SKM-1 (cell line): ENCODE measurements at regions not wholly inside any gene's neighbourhood (a gene's known extent, or its start where the extent isn't known, plus 50 kb on each side); places are given as distances from the start of the nearest gene placed in this dataset.
"Not testable (repeated sequence)": the region's sequence is repeated elsewhere in the genome, so short reads cannot be mapped to it uniquely, and the experiment has no call there.

ENCODE experiments used
- DNase-seq: peaks from one replicate; lab custom pipeline; 2025; ENCODE audit not compliant: unreplicated experiment; lab: John Stamatoyannopoulos, UW

- DNase-seq, result no peak
Observed at GRCh38 chr4:64216741-64217140, 192.5 kb downstream of the TECRL start.

DNA sequence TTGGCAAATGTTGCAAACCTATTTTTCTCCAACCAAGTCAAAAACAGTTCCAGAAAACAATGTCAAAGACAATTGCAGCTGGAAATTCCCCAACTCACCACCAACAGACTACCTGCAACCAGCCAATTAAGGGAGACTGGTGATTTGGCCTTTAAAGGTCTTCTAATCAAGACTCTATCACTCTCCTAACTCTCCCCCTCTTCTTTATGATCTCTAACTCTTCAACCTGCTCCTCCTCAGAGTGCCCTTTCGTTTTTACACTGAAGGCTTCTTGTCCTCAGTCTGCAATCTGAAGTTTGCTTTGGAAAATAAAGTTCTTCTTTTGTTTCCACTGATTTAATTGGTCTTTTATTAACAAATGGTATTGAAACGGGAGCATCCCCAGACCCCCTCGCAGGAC lies 203.9 kb downstream of the TECRL start:
- no peak for DNase-seq

DNA sequence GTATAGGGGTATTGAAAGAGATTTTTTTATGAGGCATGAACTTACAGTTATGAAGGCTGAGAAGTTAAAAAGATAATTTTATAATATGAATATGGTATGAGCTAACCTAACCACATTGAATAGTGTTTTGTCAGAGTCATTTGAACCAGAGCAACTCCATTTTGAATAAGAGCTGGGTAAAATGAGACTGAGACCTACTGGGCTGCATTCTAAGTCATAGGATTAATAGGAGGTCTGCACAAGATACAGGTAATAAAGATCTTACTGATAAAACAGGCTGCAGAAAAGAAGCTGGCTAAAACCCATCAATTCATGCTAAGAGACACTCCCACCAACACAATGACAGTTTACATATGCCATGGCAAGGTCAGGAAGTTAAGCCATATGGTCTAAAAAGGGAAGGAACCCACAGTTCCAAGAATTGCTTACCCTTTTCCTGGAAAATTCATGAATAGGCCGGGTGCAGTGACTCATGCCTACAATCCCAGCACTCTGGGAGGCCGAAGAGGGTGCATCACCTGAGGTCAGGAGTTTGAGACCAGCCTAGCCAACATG lies 209.2 kb downstream of the TECRL start:
- DNase-seq, result no peak

GRCh38 chr4:64195582-64195981 lies 213.7 kb downstream of the TECRL start:
- DNase-seq, result no peak

DNA sequence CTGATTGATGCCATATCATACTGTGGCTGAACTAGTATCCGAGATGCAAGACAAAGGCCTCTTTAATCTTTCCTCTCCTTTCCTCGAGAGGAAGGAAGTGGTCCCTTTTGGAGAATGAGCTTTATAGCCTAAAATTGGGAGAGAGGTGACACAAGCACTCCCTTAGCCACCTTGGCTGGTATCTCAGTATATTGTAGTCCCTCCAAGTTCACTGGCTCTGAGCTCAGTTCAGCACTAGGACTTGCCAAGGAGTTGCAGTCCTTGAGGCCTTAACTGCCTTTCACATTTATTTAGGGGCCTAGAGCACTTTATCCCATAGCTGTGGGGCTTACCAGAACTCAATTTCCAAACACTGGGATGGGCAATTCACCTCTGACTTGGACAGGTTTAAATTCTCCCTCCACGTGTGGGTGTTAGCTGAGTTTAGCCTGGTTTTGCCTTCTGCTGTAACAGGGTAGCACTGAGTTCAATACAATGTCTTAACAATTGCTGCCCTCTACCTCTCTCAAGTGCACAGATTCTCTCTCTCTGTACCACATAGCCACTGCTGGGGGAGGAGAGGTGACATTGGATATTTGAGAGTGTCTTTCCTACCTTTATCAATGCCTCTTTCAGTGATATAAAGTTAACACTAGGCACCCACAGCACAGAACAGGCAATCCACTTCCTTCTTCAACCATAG lies 216.4 kb downstream of the TECRL start:
- DNase-seq, result no peak

DNA sequence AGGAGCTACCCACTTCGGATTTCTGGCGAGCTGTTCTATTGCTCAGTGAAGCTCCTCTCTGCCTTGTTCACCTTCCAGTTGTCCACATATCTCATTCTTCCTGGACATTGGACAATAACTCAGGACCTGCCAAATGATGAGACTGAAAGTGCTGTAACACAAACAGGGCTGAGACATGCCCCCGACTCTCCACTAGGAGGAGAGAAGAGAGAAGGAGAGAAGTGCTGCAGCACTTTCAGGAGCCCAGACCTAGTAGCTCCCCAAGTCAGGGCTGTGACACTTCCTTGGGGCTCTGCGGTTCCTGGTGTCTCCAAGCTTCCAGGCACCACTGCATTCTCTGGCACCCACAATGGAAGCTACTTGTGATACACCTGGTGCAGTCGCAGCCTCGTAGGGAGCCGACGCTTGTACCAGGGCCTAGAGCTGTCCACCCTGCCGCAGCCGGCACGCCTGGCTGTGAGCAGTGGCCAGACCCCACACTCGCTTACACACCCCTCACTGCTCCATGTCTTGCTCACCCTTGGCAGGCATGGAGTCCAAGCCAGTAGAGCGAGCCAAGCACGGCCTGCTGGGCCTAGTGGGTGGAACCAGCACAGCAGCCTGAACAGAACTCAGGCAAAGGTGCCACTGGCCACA lies 234.9 kb downstream of the TECRL start:
- no peak for DNase-seq

DNA sequence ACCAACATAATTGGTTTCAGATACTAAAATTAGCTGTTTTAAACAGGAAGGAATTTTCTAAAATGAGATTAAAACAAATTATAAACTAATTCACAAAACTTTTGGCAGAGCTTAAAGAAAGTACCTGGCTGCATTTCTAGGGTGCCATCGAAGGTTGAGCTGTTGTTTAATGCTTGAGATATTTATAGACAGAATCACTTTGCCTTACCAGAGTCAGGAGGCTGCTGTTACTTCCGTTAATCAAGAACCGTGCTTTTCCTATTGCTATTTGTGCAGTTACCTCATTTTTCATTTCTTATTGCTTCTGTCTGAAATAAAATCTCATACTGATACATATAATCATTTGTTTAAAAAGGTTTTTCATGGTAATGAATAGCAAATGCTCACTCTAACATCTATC lies 242.9 kb downstream of the TECRL start:
- no peak for DNase-seq

DNA sequence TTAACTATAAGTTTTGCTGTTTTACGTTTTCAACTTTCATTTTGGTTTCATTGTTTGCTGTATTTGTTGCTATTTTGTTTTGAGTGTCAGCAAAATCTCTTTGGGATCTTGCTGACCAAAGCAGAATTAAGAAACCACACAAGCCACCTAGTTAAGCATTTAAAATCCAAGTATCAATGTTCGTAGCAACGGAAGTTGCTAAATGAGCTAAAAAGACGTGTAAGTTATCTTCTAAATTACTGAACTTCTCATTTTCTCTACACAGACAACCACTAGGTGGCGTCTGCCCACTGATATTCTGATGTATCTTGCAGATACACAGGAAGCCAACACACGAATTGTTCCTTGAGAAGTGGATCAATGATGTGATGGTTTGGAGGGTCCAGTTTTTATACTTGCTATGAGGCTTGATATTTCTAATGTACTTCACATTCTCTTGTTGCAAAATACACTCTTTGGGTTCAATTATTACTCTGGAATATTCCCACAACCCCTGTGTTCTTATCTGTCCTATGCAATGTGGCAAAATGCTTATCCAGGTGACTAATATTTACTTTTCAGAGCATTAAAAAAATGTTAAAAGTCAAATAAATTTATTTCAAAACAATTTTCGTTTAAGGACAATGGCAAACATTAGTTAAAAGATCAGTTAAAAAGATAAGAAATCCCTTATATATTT lies 250.5 kb downstream of the TECRL start:
- DNase-seq, result peak; percentile 34

DNA sequence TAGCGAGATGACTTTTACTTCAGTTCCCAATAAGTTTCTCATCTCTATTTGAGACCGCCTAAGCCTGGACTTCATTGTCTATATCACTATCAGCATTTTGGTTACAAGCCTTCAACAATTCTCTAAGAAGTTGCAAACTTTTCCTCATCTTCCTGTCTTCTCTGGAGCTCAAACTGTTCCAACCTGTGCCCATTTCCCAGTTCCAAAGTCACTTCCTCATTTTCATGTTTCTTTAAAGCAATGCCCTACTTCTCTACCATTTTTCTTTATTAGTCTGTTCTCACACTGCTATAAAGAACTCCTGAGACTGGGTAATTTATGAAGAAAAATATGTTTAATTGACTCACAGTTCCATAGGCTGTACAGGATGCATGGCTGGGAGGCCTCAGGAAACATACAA lies 251.9 kb downstream of the TECRL start:
- DNase-seq, result no peak

- DNase-seq, result no peak
Observed at GRCh38 chr4:64156253-64156652, 253.0 kb downstream of the TECRL start.

- DNase-seq, result no peak
Observed at GRCh38 chr4:64146030-64146429, 263.2 kb downstream of the TECRL start.

GRCh38 chr4:64144994-64145393 lies 264.3 kb downstream of the TECRL start:
- no peak for DNase-seq

DNA sequence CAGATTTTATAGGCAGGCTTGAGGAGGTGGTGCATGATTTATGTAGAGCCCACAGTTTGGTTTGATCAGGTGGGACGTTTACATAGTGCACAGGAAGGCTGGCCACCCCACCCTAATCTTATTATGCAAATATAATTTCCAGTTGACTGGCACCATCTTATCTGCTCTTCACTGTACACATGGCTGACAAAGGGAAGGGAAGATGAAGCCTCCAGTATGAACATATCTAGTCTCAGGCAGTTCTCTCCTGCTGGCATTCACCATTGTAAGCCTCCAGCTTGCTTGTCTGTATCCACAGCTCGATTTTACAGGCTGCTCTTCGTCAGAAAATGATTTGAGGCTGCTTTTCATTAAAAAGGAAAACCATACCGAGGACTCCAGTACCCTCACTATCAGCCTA lies 278.3 kb downstream of the TECRL start:
- no peak for DNase-seq

- no peak for DNase-seq
Observed at GRCh38 chr4:64125354-64125753, 283.9 kb downstream of the TECRL start.

- no peak for DNase-seq
Observed at GRCh38 chr4:64121803-64122202, 287.4 kb downstream of the TECRL start.

DNA sequence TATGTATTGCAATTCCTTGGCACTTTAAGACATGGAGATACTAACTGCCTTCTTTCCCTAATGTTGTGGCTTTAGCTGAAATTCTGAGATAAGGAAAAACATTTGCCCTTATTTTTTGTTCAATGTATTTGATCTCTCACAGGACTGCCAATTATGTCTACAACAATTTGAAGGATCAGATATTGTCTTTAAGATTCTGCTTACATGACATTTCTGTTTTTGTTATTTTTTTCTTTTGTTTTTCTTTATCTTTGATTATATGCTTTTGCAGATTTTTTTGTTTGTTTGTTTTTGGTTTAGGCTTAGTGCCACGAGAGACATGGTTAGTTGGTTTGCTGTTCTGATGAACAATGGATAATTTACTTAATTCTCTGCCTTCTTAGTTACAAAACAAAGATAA lies 303.3 kb downstream of the TECRL start:
- no peak for DNase-seq

DNA sequence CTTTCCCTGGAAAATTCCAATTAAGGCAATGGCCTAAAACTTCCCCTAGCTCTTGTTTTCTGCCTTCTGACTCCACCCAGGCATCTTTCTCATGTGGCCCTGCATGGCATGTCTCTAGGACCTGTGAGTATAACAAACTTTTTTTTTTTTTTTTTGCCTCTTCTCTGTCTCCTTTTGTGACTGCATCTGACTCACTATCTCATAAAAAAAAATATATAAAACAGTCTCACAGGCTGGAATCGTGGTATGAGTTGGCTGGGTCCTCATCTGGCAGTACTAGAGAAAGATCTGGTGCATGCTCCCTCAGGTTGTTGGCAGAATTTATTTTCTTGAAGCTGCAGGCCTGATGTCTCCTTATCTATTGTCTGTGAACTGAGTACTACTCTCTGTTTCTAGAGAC lies 313.9 kb downstream of the TECRL start:
- no peak for DNase-seq

DNA sequence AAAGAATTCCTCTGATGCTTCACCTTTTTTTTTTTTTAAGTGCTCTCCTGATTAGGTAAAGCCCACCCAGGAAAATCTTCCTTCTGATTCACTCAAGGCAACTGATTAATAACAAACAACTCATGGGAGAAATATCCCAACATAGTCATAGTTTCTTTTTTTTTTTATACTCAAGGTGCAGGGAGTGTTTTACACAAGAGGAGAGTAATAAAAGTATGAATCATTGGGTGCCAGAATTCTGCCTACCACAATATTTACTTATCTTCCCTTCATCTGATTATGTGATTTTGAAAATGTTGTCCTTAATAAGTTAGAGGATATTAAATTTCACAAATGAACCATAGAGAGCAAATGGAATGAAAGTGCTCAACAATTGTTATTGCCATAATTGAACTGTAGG lies 329.9 kb downstream of the TECRL start:
- no peak for DNase-seq

GRCh38 chr4:64068096-64068495 lies 341.2 kb downstream of the TECRL start:
- DNase-seq, result no peak

DNA sequence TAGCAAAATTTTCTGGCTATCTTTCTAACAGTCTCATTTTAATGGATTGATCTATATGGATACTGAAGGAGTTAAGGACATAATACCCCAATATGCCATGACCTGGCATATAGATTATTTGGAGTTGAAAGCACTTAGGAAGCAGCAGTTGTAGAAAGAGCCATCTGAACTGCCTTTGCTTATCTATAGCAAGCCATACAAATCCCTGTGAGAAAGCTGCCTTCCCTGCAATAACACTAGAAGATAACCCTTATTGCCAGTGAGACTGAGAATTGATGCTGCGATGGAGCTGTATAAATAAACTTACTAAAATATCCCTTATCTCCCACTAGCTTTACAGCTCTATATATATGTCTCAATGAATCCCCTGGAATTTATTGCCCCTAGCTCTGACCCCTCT lies 346.3 kb downstream of the TECRL start:
- no peak for DNase-seq

GRCh38 chr4:64037033-64037432 lies 372.2 kb downstream of the TECRL start:
- DNase-seq, result not testable (repeated sequence)

GRCh38 chr4:64022560-64022959 lies 386.7 kb downstream of the TECRL start:
- no peak for DNase-seq
